ENCODE measurements at regions not wholly inside any gene's neighbourhood (a gene's known extent, or its start where the extent isn't known, plus 50 kb on each side); places are given as distances from the start of the nearest gene placed in this dataset.

GRCh38 chr11:116648247-116649174 is 124.3 kb downstream of the BUD13 start:
- WGBS, 2 experiments (ENCODE audit: low coverage in 1 of 2, low lambda C conversion rate in 2 of 2, missing lambda C conversion rate in 2 of 2), result 23 to 33% methylated on average over 2 of the region's 2 CpGs
- H3K4me3 ChIP-seq, result no peak overlapping the region
- H3K27me3 ChIP-seq (replicated peaks; ENCODE audit: insufficient read depth), result peaks cover 17% of the 10 kb centered on the region
- no peaks in the 10 kb centered on the region for H3K4me1 ChIP-seq (ENCODE audit: insufficient read depth)
- no peak for TF ChIP-seq EZH2phosphoT487 (IDR thresholded peaks at IDR 0.05; ENCODE audit: insufficient read depth, low read depth)
- no peak for TF ChIP-seq EZH2 (IDR thresholded peaks at IDR 0.05; ENCODE audit: insufficient read depth, poor library complexity, severe bottlenecking)
- no peaks in the 10 kb centered on the region for H3F3A ChIP-seq (ENCODE audit: insufficient read depth)
- no peak overlapping the region for H3K9ac ChIP-seq
- in situ Hi-C loops (cut with MboI), result no loop called here
- DNase-seq, result no peak
- no peaks in the 10 kb centered on the region for H3K79me2 ChIP-seq (ENCODE audit: insufficient read depth)
- no peaks in the 10 kb centered on the region for H3K9me3 ChIP-seq (ENCODE audit: low read depth)
- H2AFZ ChIP-seq, result no peak overlapping the region
- no peaks in the 10 kb centered on the region for H4K20me1 ChIP-seq (ENCODE audit: insufficient read depth)
- no peaks in the 10 kb centered on the region for H3K9me2 ChIP-seq (ENCODE audit: insufficient read depth)
- H3K4me2 ChIP-seq (ENCODE audit: unreplicated experiment), result no peak overlapping the region
- H3K27ac ChIP-seq, result no peak overlapping the region
- H3K36me3 ChIP-seq (ENCODE audit: low read depth), result no peaks in the 10 kb centered on the region

DNA sequence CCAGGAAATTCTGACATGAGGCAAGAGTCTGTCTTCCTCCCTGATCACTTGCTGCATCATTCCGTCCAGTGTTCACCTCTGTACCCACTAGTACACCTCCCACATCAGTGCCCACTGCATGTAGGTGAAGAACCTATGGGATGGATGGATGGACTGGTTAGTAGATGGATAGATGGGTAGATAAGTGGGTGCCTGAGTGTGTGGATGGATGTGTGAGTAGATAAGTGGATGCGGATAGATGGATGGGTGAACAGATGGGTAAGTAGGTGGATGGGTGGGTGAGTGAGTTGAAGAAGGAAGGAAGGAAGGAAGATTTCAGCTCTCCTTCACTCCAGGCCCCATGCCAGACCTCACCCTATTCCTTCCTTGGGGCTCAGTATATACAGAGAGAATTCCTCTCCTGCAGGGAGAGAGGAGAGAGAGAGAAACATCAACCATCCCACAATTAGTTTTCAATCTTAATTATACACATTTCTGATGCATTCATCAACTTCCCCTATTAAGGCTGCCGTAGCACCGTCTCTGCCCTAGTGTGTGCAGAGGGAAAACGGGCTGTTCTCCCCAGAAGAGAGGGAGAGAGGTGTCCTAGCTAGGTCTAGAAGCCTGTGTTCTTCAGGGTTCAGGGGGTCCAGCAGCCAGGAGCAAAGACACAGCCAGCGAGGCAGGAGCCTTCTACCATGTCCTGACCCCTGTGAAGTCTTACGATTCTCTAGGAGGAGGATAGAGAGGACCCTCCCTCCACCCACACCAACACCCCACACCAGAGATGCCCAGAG is 125.3 kb downstream of the BUD13 start:
- H3F3A ChIP-seq (ENCODE audit: insufficient read depth), result no peaks in the 10 kb centered on the region
- no peaks in the 10 kb centered on the region for H3K36me3 ChIP-seq (ENCODE audit: low read depth)
- in situ Hi-C loops (cut with MboI), result no loop called here
- H3K27me3 ChIP-seq (replicated peaks; ENCODE audit: insufficient read depth), result peaks cover 25% of the 10 kb centered on the region
- H3K9ac ChIP-seq, result no peak overlapping the region
- no peak for TF ChIP-seq EZH2 (IDR thresholded peaks at IDR 0.05; ENCODE audit: insufficient read depth, poor library complexity, severe bottlenecking)
- TF ChIP-seq EZH2phosphoT487 (IDR thresholded peaks at IDR 0.05; ENCODE audit: insufficient read depth, low read depth), result no peak
- H3K27ac ChIP-seq, result no peak overlapping the region
- no peak for DNase-seq
- no peaks in the 10 kb centered on the region for H3K9me3 ChIP-seq (ENCODE audit: low read depth)
- H3K4me1 ChIP-seq (ENCODE audit: insufficient read depth), result no peaks in the 10 kb centered on the region
- no peak overlapping the region for H3K4me3 ChIP-seq
- H3K9me2 ChIP-seq (ENCODE audit: insufficient read depth), result no peaks in the 10 kb centered on the region
- H3K4me2 ChIP-seq (ENCODE audit: unreplicated experiment), result no peak overlapping the region
- WGBS, 2 experiments (ENCODE audit: low coverage in 1 of 2, low lambda C conversion rate in 2 of 2, missing lambda C conversion rate in 2 of 2), result 19 to 20% methylated on average over 7 of the region's 7 CpGs
- no peaks in the 10 kb centered on the region for H3K79me2 ChIP-seq (ENCODE audit: insufficient read depth)
- no peaks in the 10 kb centered on the region for H4K20me1 ChIP-seq (ENCODE audit: insufficient read depth)
- no peak overlapping the region for H2AFZ ChIP-seq

DNA sequence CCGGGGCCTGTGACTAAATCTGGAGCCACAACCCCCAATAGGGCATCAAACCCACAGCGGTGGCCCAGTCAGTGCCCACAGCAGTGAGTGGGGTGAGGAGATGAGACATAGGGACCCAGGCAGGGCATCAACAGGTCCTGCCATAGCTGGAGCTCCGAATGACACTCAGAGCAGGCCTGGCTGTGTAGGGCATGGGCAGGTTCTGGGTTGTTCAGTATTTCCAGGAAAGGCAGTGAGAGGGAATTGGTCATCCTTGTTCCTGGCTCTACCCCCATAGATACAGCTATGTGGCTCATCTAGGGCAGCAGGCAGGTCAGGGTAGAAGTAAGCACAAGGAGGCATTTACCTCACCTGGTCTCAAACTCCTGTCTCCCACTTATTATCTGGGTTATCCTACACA is 126.6 kb downstream of the BUD13 start:
- no peak for DNase-seq
- in situ Hi-C loops (cut with MboI), result no loop called here
- Histone ChIP-seq H3K79me2 (ENCODE audit: insufficient read depth) (no peaks in the 10 kb centered on the region), H3K4me1 (ENCODE audit: insufficient read depth) (no peaks in the 10 kb centered on the region), H3K9ac (no peak overlapping the region), H3K9me3 (ENCODE audit: low read depth) (no peaks in the 10 kb centered on the region), H3K27me3 (replicated peaks; ENCODE audit: insufficient read depth) (peaks cover 20% of the 10 kb centered on the region), H3K9me2 (ENCODE audit: insufficient read depth) (no peaks in the 10 kb centered on the region), H3K4me2 (ENCODE audit: unreplicated experiment) (no peak overlapping the region), H3K36me3 (ENCODE audit: low read depth) (no peaks in the 10 kb centered on the region), H3K27ac (no peak overlapping the region), H3F3A (ENCODE audit: insufficient read depth) (no peaks in the 10 kb centered on the region), H3K4me3 (no peak overlapping the region), H4K20me1 (ENCODE audit: insufficient read depth) (no peaks in the 10 kb centered on the region), H2AFZ (no peak overlapping the region)
- 37 to 45% methylated on average over 3 of the region's 3 CpGs for WGBS, 2 experiments (ENCODE audit: low coverage in 1 of 2, low lambda C conversion rate in 2 of 2, missing lambda C conversion rate in 2 of 2)
- TF ChIP-seq EZH2phosphoT487 (IDR thresholded peaks at IDR 0.05; ENCODE audit: insufficient read depth, low read depth) (no peak), EZH2 (IDR thresholded peaks at IDR 0.05; ENCODE audit: insufficient read depth, poor library complexity, severe bottlenecking) (no peak)

GRCh38 chr11:116644941-116645305 is 127.9 kb downstream of the BUD13 start:
- Histone ChIP-seq H3K27ac (no peak overlapping the region), H3K9ac (no peak overlapping the region), H3K36me3 (ENCODE audit: low read depth) (no peaks in the 10 kb centered on the region), H4K20me1 (ENCODE audit: insufficient read depth) (no peaks in the 10 kb centered on the region), H3K4me1 (ENCODE audit: insufficient read depth) (no peaks in the 10 kb centered on the region), H3K4me2 (ENCODE audit: unreplicated experiment) (no peak overlapping the region), H3K9me2 (ENCODE audit: insufficient read depth) (no peaks in the 10 kb centered on the region), H3K27me3 (replicated peaks; ENCODE audit: insufficient read depth) (peaks cover 11% of the 10 kb centered on the region), H3K79me2 (ENCODE audit: insufficient read depth) (no peaks in the 10 kb centered on the region), H3F3A (ENCODE audit: insufficient read depth) (no peaks in the 10 kb centered on the region), H2AFZ (no peak overlapping the region), H3K4me3 (no peak overlapping the region), H3K9me3 (ENCODE audit: low read depth) (no peaks in the 10 kb centered on the region)
- no peak for TF ChIP-seq EZH2phosphoT487 (IDR thresholded peaks at IDR 0.05; ENCODE audit: insufficient read depth, low read depth)
- DNase-seq, result no peak
- in situ Hi-C loops (cut with MboI), result no loop called here
- WGBS, 2 experiments (ENCODE audit: low coverage in 1 of 2, low lambda C conversion rate in 2 of 2, missing lambda C conversion rate in 2 of 2), result 13 to 15% methylated on average over 4 of the region's 4 CpGs

Data from GM23248 (cell line).